ENCODE measurements at regions not wholly inside any gene's neighbourhood (a gene's known extent, or its start where the extent isn't known, plus 50 kb on each side); places are given as distances from the start of the nearest gene placed in this dataset.

GRCh38 chr5:143761663-143762062, 50.3 kb upstream of the HMHB1 start:
- Mint-ChIP-seq H3K4me1 (ENCODE audit: low read depth) (peaks cover 13% of the 10 kb centered on the region), H3K9me3 (no peaks in the 10 kb centered on the region), H3K27me3 (peaks cover 10% of the 10 kb centered on the region), H3K27ac (no peak overlapping the region), H3K4me3 (no peak overlapping the region), H3K36me3 (ENCODE audit: low read depth) (no peaks in the 10 kb centered on the region)
- DNase-seq: no peak

- no peak for DNase-seq
- Mint-ChIP-seq H3K9me3 (no peaks in the 10 kb centered on the region), H3K4me1 (ENCODE audit: low read depth) (peaks cover 13% of the 10 kb centered on the region), H3K36me3 (ENCODE audit: low read depth) (no peaks in the 10 kb centered on the region), H3K4me3 (no peak overlapping the region), H3K27me3 (peaks cover 7% of the 10 kb centered on the region), H3K27ac (no peak overlapping the region)
Measured at GRCh38 chr5:143760755-143761154, 51.2 kb upstream of the HMHB1 start.

- Mint-ChIP-seq H3K27ac (no peak overlapping the region), H3K4me1 (ENCODE audit: low read depth) (peaks cover 13% of the 10 kb centered on the region), H3K9me3 (no peaks in the 10 kb centered on the region), H3K36me3 (ENCODE audit: low read depth) (no peaks in the 10 kb centered on the region), H3K27me3 (peaks cover 5% of the 10 kb centered on the region), H3K4me3 (no peak overlapping the region)
- no peak for DNase-seq
Measured at GRCh38 chr5:143760131-143760505, 51.8 kb upstream of the HMHB1 start.

GRCh38 chr5:143759396-143760130, 52.4 kb upstream of the HMHB1 start:
- Mint-ChIP-seq H3K4me1 (ENCODE audit: low read depth) (peaks cover 13% of the 10 kb centered on the region), H3K27me3 (peaks cover 4% of the 10 kb centered on the region), H3K4me3 (no peak overlapping the region), H3K36me3 (ENCODE audit: low read depth) (no peaks in the 10 kb centered on the region), H3K9me3 (no peaks in the 10 kb centered on the region), H3K27ac (no peak overlapping the region)
- no peak for DNase-seq

GRCh38 chr5:143758750-143759149, 53.2 kb upstream of the HMHB1 start:
- H3K36me3 Mint-ChIP-seq (ENCODE audit: low read depth): no peaks in the 10 kb centered on the region
- peaks cover 13% of the 10 kb centered on the region for H3K4me1 Mint-ChIP-seq (ENCODE audit: low read depth)
- H3K4me3 Mint-ChIP-seq: no peak overlapping the region
- no peaks in the 10 kb centered on the region for H3K27me3 Mint-ChIP-seq
- no peaks in the 10 kb centered on the region for H3K9me3 Mint-ChIP-seq
- DNase-seq: no peak
- H3K27ac Mint-ChIP-seq: no peak overlapping the region

- no peaks in the 10 kb centered on the region for H3K27me3 Mint-ChIP-seq
Measured at GRCh38 chr5:143758015-143758414, 53.9 kb upstream of the HMHB1 start.

GRCh38 chr5:143757116-143757515, 54.8 kb upstream of the HMHB1 start:
- no peak for DNase-seq
- Mint-ChIP-seq H3K9me3 (no peaks in the 10 kb centered on the region), H3K4me1 (ENCODE audit: low read depth) (peaks cover 13% of the 10 kb centered on the region), H3K36me3 (ENCODE audit: low read depth) (no peaks in the 10 kb centered on the region), H3K27me3 (no peaks in the 10 kb centered on the region), H3K4me3 (no peak overlapping the region), H3K27ac (no peak overlapping the region)

More at GRCh38 chr5:143758015-143758414, 53.9 kb upstream of the HMHB1 start:
- Mint-ChIP-seq H3K36me3 (ENCODE audit: low read depth) (no peaks in the 10 kb centered on the region), H3K4me3 (no peak overlapping the region), H3K4me1 (ENCODE audit: low read depth) (peaks cover 13% of the 10 kb centered on the region), H3K9me3 (no peaks in the 10 kb centered on the region), H3K27ac (no peak overlapping the region)
- no peak for DNase-seq

- H3K36me3 Mint-ChIP-seq (ENCODE audit: low read depth): no peaks in the 10 kb centered on the region
- no peak overlapping the region for H3K4me3 Mint-ChIP-seq
- peaks cover 13% of the 10 kb centered on the region for H3K4me1 Mint-ChIP-seq (ENCODE audit: low read depth)
- no peak for DNase-seq
- H3K9me3 Mint-ChIP-seq: no peaks in the 10 kb centered on the region
- no peak overlapping the region for H3K27ac Mint-ChIP-seq
- H3K27me3 Mint-ChIP-seq: no peaks in the 10 kb centered on the region
Measured at GRCh38 chr5:143755966-143756365, 56.0 kb upstream of the HMHB1 start.

- H3K4me1 Mint-ChIP-seq (ENCODE audit: low read depth): peaks cover 3% of the 10 kb centered on the region
- no peaks in the 10 kb centered on the region for H3K27me3 Mint-ChIP-seq
- no peaks in the 10 kb centered on the region for H3K9me3 Mint-ChIP-seq
- H3K27ac Mint-ChIP-seq: no peak overlapping the region
- no peak overlapping the region for H3K4me3 Mint-ChIP-seq
- DNase-seq: no peak
- no peaks in the 10 kb centered on the region for H3K36me3 Mint-ChIP-seq (ENCODE audit: low read depth)
Measured at GRCh38 chr5:143752165-143752850, 59.7 kb upstream of the HMHB1 start.

- Mint-ChIP-seq H3K9me3 (no peaks in the 10 kb centered on the region), H3K36me3 (ENCODE audit: low read depth) (no peaks in the 10 kb centered on the region), H3K27ac (no peak overlapping the region), H3K4me3 (no peak overlapping the region), H3K4me1 (ENCODE audit: low read depth) (no peaks in the 10 kb centered on the region), H3K27me3 (no peaks in the 10 kb centered on the region)
- DNase-seq: no peak
Measured at GRCh38 chr5:143751342-143751741, 60.6 kb upstream of the HMHB1 start.

- H3K4me1 Mint-ChIP-seq (ENCODE audit: low read depth): no peaks in the 10 kb centered on the region
- no peak overlapping the region for H3K4me3 Mint-ChIP-seq
- no peaks in the 10 kb centered on the region for H3K27me3 Mint-ChIP-seq
- no peaks in the 10 kb centered on the region for H3K36me3 Mint-ChIP-seq (ENCODE audit: low read depth)
- no peaks in the 10 kb centered on the region for H3K9me3 Mint-ChIP-seq
- DNase-seq: no peak
- H3K27ac Mint-ChIP-seq: no peak overlapping the region
Measured at GRCh38 chr5:143749581-143750205, 62.3 kb upstream of the HMHB1 start.

- DNase-seq: no peak
- Mint-ChIP-seq H3K4me3 (no peak overlapping the region), H3K27ac (no peak overlapping the region), H3K4me1 (ENCODE audit: low read depth) (no peaks in the 10 kb centered on the region), H3K36me3 (ENCODE audit: low read depth) (no peaks in the 10 kb centered on the region), H3K27me3 (no peaks in the 10 kb centered on the region), H3K9me3 (no peaks in the 10 kb centered on the region)
Measured at GRCh38 chr5:143748516-143748915, 63.4 kb upstream of the HMHB1 start.

GRCh38 chr5:143742951-143743350, 69.0 kb upstream of the HMHB1 start:
- no peaks in the 10 kb centered on the region for H3K27me3 Mint-ChIP-seq
- DNase-seq: no peak
- no peaks in the 10 kb centered on the region for H3K9me3 Mint-ChIP-seq
- no peak overlapping the region for H3K4me3 Mint-ChIP-seq
- no peak overlapping the region for H3K27ac Mint-ChIP-seq
- no peaks in the 10 kb centered on the region for H3K36me3 Mint-ChIP-seq (ENCODE audit: low read depth)
- H3K4me1 Mint-ChIP-seq (ENCODE audit: low read depth): peaks cover 7% of the 10 kb centered on the region

GRCh38 chr5:143741421-143741820, 70.5 kb upstream of the HMHB1 start:
- Mint-ChIP-seq H3K4me3 (no peak overlapping the region), H3K27ac (no peak overlapping the region), H3K36me3 (ENCODE audit: low read depth) (no peaks in the 10 kb centered on the region), H3K4me1 (ENCODE audit: low read depth) (peaks cover 7% of the 10 kb centered on the region), H3K27me3 (no peaks in the 10 kb centered on the region), H3K9me3 (no peaks in the 10 kb centered on the region)
- no peak for DNase-seq

- Mint-ChIP-seq H3K27ac (no peak overlapping the region), H3K4me1 (ENCODE audit: low read depth) (peaks cover 7% of the 10 kb centered on the region), H3K27me3 (no peaks in the 10 kb centered on the region), H3K4me3 (no peak overlapping the region), H3K9me3 (no peaks in the 10 kb centered on the region), H3K36me3 (ENCODE audit: low read depth) (no peaks in the 10 kb centered on the region)
- no peak for DNase-seq
Measured at GRCh38 chr5:143740956-143741355, 71.0 kb upstream of the HMHB1 start.

Measured in activated T-cell treated with anti-CD3 and anti-CD28 coated beads, Interleukin-2, amount 50 U/mL, for 24 hours (primary cell).